GM23248 (cell line): ENCODE measurements at regions not wholly inside any gene's neighbourhood (a gene's known extent, or its start where the extent isn't known, plus 50 kb on each side); places are given as distances from the start of the nearest gene placed in this dataset.

Experiments
- EZH2 ChIP-seq: fragments of 200-600 bp; sonication (generic); IDR thresholded peaks from 2 replicates; pipeline ENCODE4 v1.6.1; 2018; ENCODE audit warnings: antibody characterized with exemption, mild to moderate bottlenecking; ENCODE audit not compliant: insufficient read depth, poor library complexity, severe bottlenecking
- EZH2phosphoT487 ChIP-seq: fragments of 200-600 bp; sonication (generic); IDR thresholded peaks from 2 replicates; pipeline ENCODE4 v1.6.1; 2018; ENCODE audit warnings: antibody characterized with exemption, moderate library complexity, mild to moderate bottlenecking, low read depth; ENCODE audit not compliant: insufficient read depth

GRCh38 chr2:9742601-9743000 is 100.7 kb upstream of the TAF1B start:
- TF ChIP-seq EZH2 (no peak), EZH2phosphoT487 (no peak)
